ENCODE measurements at regions not wholly inside any gene's neighbourhood (a gene's known extent, or its start where the extent isn't known, plus 50 kb on each side); places are given as distances from the start of the nearest gene placed in this dataset.

GRCh38 chr2:75790121-75790813 is 79.6 kb upstream of the GCFC2 start:
- CTCF ChIA-PET = no interaction called here
- POLR2A ChIA-PET = no interaction called here

- ChIA-PET CTCF (no interaction called here), POLR2A (no interaction called here)
These were observed 78.2 kb upstream of the GCFC2 start for GRCh38 chr2:75788902-75789301.

GRCh38 chr2:75788154-75788553 is 77.4 kb upstream of the GCFC2 start:
- CTCF ChIA-PET = no interaction called here
- POLR2A ChIA-PET = no interaction called here

- POLR2A ChIA-PET = no interaction called here
- CTCF ChIA-PET = no interaction called here
These were observed 76.9 kb upstream of the GCFC2 start for GRCh38 chr2:75787532-75788132.

- POLR2A ChIA-PET = interaction anchor here (0.6 kb wide), 1 partner anchor 205 kb away, joined by 3 read pairs; no protein-coding TSS in a partner anchor
- CTCF ChIA-PET = no interaction called here
These were observed 64.7 kb upstream of the GCFC2 start for GRCh38 chr2:75775311-75775823.

GRCh38 chr2:75772908-75773630 is 62.4 kb upstream of the GCFC2 start:
- POLR2A ChIA-PET = no interaction called here

GRCh38 chr2:75765798-75766197 is 55.1 kb upstream of the GCFC2 start:
- ChIA-PET POLR2A (no interaction called here), CTCF (no interaction called here)

More at GRCh38 chr2:75772908-75773630, 62.4 kb upstream of the GCFC2 start:
- CTCF ChIA-PET = no interaction called here

- ChIA-PET POLR2A (no interaction called here), CTCF (no interaction called here)
These were observed 53.9 kb upstream of the GCFC2 start for GRCh38 chr2:75764611-75765010.

Measured in activated CD8-positive, alpha-beta memory T cell treated with anti-CD3 and anti-CD28 coated beads for 36 hours (primary cell).